ENCODE measurements at regions not wholly inside any gene's neighbourhood (a gene's known extent, or its start where the extent isn't known, plus 50 kb on each side); places are given as distances from the start of the nearest gene placed in this dataset.

DNA sequence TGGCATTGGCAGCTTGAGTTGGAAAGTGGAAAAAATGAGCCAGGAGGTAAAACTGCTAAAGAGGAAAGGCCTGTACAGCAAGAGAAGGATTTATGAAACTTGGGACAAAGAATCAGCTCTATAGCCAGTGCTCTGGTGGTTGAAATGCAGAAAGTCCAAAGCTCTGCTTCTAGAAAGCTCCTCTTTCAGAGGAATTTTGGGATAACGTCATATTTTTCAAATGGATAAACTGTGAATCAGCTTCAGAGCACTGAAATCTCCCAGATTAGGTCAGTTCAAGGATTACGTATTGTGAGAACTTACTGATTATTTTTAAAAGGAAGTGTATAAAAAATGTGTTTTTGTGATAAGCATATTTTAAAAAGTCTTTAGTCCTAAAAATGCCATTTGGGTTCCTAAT lies 203.1 kb upstream of the CNOT2 start:
- TF ChIP-seq, protein P1, sequence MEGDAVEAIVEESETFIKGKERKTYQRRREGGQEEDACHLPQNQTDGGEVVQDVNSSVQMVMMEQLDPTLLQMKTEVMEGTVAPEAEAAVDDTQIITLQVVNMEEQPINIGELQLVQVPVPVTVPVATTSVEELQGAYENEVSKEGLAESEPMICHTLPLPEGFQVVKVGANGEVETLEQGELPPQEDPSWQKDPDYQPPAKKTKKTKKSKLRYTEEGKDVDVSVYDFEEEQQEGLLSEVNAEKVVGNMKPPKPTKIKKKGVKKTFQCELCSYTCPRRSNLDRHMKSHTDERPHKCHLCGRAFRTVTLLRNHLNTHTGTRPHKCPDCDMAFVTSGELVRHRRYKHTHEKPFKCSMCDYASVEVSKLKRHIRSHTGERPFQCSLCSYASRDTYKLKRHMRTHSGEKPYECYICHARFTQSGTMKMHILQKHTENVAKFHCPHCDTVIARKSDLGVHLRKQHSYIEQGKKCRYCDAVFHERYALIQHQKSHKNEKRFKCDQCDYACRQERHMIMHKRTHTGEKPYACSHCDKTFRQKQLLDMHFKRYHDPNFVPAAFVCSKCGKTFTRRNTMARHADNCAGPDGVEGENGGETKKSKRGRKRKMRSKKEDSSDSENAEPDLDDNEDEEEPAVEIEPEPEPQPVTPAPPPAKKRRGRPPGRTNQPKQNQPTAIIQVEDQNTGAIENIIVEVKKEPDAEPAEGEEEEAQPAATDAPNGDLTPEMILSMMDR (IDR thresholded peaks at IDR 0.05): no peak
- TF ChIP-seq POLR2A (IDR thresholded peaks at IDR 0.05): no peak
